Progenitor cell of endocrine pancreas (in vitro differentiated cells): ENCODE measurements at regions not wholly inside any gene's neighbourhood (a gene's known extent, or its start where the extent isn't known, plus 50 kb on each side); places are given as distances from the start of the nearest gene placed in this dataset.

Source experiments
- DNase-seq: peaks from one replicate; pipeline ENCODE4 v3.0.0; 2021; ENCODE audit warnings: low spot score; ENCODE audit not compliant: unreplicated experiment
- H3K27ac Mint-ChIP-seq: 2 replicates; pipeline ENCODE4 v1.8.0; 2021; ENCODE audit warnings: mild to moderate bottlenecking, moderate library complexity, mixed read lengths
- H3K27me3 Mint-ChIP-seq: 2 replicates; pipeline ENCODE4 v1.8.0; 2021; ENCODE audit warnings: mixed read lengths
- H3K36me3 Mint-ChIP-seq: 2 replicates; pipeline ENCODE4 v1.8.0; 2022; ENCODE audit warnings: mixed read lengths; ENCODE audit not compliant: insufficient read depth
- H3K4me1 Mint-ChIP-seq: 2 replicates; pipeline ENCODE4 v1.8.0; 2021; ENCODE audit warnings: low read depth, mixed read lengths
- H3K4me3 Mint-ChIP-seq: 2 replicates; pipeline ENCODE4 v1.8.0; 2021; ENCODE audit warnings: low read depth, mild to moderate bottlenecking, moderate library complexity, mixed read lengths
- H3K9me3 Mint-ChIP-seq: 2 replicates; pipeline ENCODE4 v1.8.0; 2021; ENCODE audit warnings: low read depth, mixed read lengths
- TF ChIP-seq, protein P1 (sequence below): fragments of 200-600 bp; sonication (generic); IDR thresholded peaks from one replicate; pipeline ENCODE4 v1.5.0; 2021; ENCODE audit warnings: antibody characterized with exemption, mild to moderate bottlenecking; ENCODE audit not compliant: unreplicated experiment

DNA sequence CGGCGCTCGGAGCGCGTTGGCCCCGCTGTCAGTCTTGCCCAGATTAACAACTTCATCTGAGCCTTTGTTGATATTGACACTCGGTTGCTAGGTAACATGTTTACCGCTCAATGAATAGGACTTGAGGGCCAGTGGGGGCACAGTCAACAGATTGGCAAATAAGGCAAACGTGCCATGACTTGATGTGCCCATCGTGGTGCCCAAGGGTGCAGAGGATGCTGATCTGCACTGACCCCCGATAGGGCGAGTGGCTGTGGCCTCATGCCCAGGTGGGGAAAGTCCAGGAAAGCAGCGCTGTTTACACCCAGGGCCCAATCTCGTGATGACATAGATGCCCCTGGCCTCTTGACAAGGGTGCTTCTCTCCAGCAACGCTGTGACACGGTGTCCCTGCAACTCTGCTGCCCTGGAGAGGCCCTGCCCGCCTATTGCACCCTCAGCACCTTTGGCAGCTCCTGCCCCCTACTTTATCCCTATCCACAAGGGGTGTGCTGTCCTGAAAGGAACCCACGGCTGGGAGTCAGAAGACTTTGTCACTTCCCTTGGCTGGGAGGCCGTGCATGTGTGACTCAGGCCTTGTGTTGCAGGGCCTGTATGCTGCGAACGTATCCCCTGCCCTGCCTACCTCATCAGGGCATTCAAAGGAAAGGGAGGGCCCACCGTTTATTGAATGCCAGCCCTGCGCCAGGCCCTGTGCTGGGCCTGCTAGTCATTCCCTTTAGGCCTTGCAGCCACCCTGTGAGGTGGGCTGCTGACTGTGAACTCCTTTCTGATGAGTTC is 158.0 kb downstream of the INHBB start:
- H3K27me3 Mint-ChIP-seq: peaks cover 50% of the 10 kb centered on the region
- TF ChIP-seq, protein P1, sequence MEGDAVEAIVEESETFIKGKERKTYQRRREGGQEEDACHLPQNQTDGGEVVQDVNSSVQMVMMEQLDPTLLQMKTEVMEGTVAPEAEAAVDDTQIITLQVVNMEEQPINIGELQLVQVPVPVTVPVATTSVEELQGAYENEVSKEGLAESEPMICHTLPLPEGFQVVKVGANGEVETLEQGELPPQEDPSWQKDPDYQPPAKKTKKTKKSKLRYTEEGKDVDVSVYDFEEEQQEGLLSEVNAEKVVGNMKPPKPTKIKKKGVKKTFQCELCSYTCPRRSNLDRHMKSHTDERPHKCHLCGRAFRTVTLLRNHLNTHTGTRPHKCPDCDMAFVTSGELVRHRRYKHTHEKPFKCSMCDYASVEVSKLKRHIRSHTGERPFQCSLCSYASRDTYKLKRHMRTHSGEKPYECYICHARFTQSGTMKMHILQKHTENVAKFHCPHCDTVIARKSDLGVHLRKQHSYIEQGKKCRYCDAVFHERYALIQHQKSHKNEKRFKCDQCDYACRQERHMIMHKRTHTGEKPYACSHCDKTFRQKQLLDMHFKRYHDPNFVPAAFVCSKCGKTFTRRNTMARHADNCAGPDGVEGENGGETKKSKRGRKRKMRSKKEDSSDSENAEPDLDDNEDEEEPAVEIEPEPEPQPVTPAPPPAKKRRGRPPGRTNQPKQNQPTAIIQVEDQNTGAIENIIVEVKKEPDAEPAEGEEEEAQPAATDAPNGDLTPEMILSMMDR: no peak
- no peaks in the 10 kb centered on the region for H3K9me3 Mint-ChIP-seq
- DNase-seq: no peak
- no peak overlapping the region for H3K4me3 Mint-ChIP-seq
- H3K4me1 Mint-ChIP-seq: no peaks in the 10 kb centered on the region
- no peaks in the 10 kb centered on the region for H3K36me3 Mint-ChIP-seq
- H3K27ac Mint-ChIP-seq: no peak overlapping the region

DNA sequence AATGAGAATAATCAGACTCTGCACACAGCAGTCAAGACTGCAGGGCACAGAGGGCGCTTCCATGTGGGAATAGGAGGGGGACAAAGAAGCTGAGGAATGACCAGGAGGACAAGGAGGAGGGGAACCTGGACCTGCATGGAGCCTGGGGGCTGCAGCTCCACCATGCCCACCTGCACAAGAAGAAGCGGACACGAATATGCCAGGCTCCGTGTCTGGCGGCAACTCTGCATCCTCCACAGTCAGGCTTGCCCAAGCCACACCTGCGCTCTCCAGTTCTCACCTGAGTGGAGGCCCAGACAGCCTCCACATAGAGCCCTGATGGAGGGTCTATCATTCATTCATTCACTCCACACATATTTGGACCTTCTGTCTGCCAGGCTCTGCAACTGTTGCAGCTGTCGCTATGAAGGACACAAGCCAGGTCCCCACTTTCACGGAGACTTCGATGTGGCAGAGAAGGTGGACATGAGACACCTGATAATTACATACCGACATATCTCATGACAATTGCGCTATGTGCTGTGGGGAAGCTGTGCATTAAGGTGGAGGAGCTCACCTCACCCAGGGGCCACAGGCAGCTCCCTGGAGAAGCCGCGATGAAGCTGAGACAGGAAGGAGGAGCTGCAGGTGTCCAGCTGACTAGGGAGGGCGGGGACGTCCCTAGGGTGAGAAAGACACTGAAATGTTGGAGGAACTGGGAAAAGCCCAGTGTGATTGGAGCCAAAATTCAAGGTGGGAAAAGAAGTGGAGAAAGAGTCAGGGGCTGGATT is 159.2 kb downstream of the INHBB start:
- Mint-ChIP-seq H3K36me3 (no peaks in the 10 kb centered on the region), H3K4me1 (no peaks in the 10 kb centered on the region), H3K27me3 (peaks cover 45% of the 10 kb centered on the region), H3K9me3 (no peaks in the 10 kb centered on the region), H3K27ac (no peak overlapping the region), H3K4me3 (no peak overlapping the region)
- no peak for DNase-seq
- TF ChIP-seq, protein P1: no peak

DNA sequence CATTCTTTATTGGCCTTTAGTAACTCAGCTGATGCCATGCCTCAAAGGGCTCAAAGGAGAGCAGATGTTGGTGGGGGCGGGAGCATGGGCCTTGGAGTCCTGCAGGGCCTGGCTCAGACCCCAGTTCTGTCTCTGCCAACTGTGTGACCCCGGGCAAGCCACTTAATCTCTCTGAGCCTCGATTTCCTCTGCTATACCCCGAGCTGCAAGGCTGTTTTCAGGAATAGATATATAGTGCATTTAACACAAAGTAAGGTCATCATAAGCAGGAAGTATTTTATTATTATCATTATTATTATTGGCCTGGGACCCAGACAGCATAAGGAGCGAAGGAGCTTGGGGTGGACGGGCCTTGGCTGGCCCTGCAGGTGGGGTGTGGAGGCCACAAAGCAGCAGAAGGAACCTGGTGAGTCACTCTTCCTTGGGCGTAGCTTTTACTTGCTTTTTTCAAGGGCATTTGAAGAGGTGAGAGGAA is 162.7 kb downstream of the INHBB start:
- Mint-ChIP-seq H3K4me1 (peaks cover 1% of the 10 kb centered on the region), H3K27ac (no peak overlapping the region), H3K9me3 (no peaks in the 10 kb centered on the region), H3K36me3 (no peaks in the 10 kb centered on the region), H3K4me3 (no peak overlapping the region), H3K27me3 (peaks cover 36% of the 10 kb centered on the region)
- DNase-seq: no peak
- TF ChIP-seq, protein P1: no peak

DNA sequence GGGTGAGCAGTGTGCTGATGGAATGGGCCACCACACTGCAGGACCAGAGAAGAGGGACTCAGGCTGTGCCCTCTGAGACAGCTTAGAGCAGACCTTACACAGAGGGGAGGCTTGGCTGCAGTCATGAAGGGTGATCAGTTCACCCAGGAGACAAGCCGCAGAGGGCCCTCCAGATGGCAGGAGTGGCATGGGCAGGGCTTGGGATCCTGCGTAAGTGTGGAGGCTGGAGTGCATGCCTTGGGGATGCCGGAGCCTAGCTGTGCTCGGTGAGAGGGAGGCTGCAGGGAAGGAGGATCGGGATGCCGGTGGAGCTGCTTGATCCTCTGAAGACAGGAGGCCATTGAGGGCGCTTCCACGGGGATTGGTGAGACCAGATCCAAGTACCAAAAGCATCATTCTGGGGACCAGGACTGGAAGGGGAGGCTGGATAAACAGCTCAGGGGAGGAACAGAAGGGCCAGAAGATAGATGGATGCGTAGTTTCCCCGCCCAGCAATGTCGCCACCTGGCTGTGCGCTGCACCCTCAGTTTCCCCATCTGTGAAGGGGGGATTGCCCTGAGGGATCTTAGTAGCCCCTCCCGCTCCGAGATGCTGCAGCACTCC is 163.4 kb downstream of the INHBB start:
- peaks cover 1% of the 10 kb centered on the region for H3K4me1 Mint-ChIP-seq
- no peaks in the 10 kb centered on the region for H3K9me3 Mint-ChIP-seq
- H3K27ac Mint-ChIP-seq: no peak overlapping the region
- peaks cover 39% of the 10 kb centered on the region for H3K27me3 Mint-ChIP-seq
- no peak for DNase-seq
- TF ChIP-seq, protein P1: no peak
- no peak overlapping the region for H3K4me3 Mint-ChIP-seq
- no peaks in the 10 kb centered on the region for H3K36me3 Mint-ChIP-seq

DNA sequence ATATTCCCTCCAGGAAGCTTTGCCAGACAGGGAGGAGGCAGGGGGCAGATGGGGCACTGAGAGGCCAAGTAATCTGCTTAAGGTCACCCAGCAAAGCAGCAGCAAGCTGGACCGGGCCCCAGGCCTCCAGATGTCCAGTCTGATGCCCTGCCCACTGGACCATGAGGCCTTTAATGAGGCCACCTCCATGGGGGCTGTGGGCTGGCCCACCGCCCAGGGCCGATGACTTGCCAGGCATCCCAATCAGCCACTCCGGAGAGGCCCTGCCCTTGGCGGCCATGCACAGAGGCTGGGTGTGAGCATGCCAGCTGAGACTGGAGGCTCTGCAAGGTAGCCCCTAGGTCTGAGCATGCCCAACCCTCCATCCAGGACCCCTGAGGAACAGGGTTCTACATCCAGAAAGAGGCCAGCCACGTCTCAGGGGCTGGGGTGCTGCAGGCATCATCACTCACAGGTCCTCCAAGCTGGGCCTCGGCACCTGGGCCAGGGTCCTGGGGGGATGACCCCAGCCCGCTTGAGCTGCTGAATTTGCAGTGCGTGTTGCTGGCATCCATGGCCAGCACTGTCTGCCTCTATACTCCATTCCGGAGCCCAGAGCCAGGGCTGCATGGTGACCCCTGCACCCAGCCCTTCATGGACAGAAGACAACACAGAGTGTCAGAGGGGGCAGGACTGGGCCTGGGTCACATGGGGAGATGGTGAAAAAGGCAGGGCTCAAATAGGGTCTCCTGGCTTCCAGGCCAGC is 164.2 kb downstream of the INHBB start:
- DNase-seq: no peak
- H3K27me3 Mint-ChIP-seq: peaks cover 43% of the 10 kb centered on the region
- no peak overlapping the region for H3K27ac Mint-ChIP-seq
- no peaks in the 10 kb centered on the region for H3K36me3 Mint-ChIP-seq
- no peak overlapping the region for H3K4me3 Mint-ChIP-seq
- TF ChIP-seq, protein P1: no peak
- no peaks in the 10 kb centered on the region for H3K9me3 Mint-ChIP-seq
- peaks cover 1% of the 10 kb centered on the region for H3K4me1 Mint-ChIP-seq
